HepG2 (cell line): ENCODE measurements at regions not wholly inside any gene's neighbourhood (a gene's known extent, or its start where the extent isn't known, plus 50 kb on each side); places are given as distances from the start of the nearest gene placed in this dataset.

Experiments
- GABPA ChIP-seq, 2 experiments: IDR thresholded peaks; 2 replicates each; pipeline ENCODE4 v1.6.1; 2011 to 2016; ENCODE audit warnings: low read depth in 2 of 2, low read length in 1 of 2, missing biosample characterization in 1 of 2, missing genetic modification characterization in 1 of 2
- GLI4 ChIP-seq: sonication (generic); formaldehyde crosslinking; IDR thresholded peaks from 2 replicates; pipeline ENCODE4 v1.5.1; 2020; ENCODE audit warnings: missing genetic modification reagents, mild to moderate bottlenecking, moderate library complexity, borderline replicate concordance
- JUN ChIP-seq: sonication (generic); formaldehyde crosslinking; IDR thresholded peaks from 2 replicates; pipeline ENCODE4 v1.4.0; 2020; ENCODE audit warnings: mild to moderate bottlenecking, missing genetic modification reagents
- PHF5A ChIP-seq: IDR thresholded peaks from one replicate; pipeline ENCODE4 v1.6.1; 2018; ENCODE audit warnings: low read depth, missing genetic modification reagents; ENCODE audit not compliant: unreplicated experiment
- TAF1 ChIP-seq: sonication (generic); formaldehyde crosslinking; IDR thresholded peaks from 2 replicates; pipeline ENCODE4 v1.4.0; 2020; ENCODE audit warnings: missing genetic modification reagents
- TF ChIP-seq, protein P1 (sequence below): sonication (generic); formaldehyde crosslinking; IDR thresholded peaks from 2 replicates; pipeline ENCODE4 v1.8.0; 2022; ENCODE audit warnings: mild to moderate bottlenecking, missing genetic modification reagents, moderate library complexity
- TF ChIP-seq, protein P2 (sequence below): IDR thresholded peaks from 2 replicates; pipeline ENCODE4 v1.6.1; 2016; ENCODE audit warnings: low read depth, borderline replicate concordance
- TF ChIP-seq, protein P3 (sequence below): sonication (generic); formaldehyde crosslinking; IDR thresholded peaks from 2 replicates; pipeline ENCODE4 v1.9.0; 2021; ENCODE audit warnings: missing genetic modification reagents, mild to moderate bottlenecking, borderline replicate concordance
- TF ChIP-seq, protein P4 (sequence below): sonication (generic); formaldehyde crosslinking; IDR thresholded peaks from 2 replicates; pipeline ENCODE4 v1.4.0; 2020; ENCODE audit warnings: missing genetic modification reagents
- TF ChIP-seq, protein P5 (sequence below), 2 experiments: sonication (generic) in 1 of 2; formaldehyde crosslinking in 1 of 2; IDR thresholded peaks; 2 replicates each; pipeline versions ENCODE4 v1.5.1 to v1.6.1; 2011 to 2020; ENCODE audit warnings: borderline replicate concordance in 1 of 2, low read depth in 1 of 2, low read length in 1 of 2, mild to moderate bottlenecking in 1 of 2, missing genetic modification reagents in 1 of 2, moderate library complexity in 1 of 2

DNA sequence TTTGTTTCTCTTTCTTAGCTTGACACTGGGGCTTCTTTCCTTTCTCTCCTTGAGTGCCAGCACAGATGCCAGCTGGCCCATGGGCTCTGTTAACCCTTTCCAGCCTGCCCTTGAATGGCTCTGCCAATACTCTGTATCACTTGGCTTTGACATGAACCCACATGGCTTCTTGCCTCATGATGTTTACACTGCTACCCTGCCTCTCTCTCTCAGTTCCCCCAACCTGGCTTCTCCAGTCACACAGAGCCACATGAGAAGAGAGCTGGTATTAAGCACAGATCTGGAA lies 262.4 kb downstream of the OMA1 start:
- TF ChIP-seq, protein P1, sequence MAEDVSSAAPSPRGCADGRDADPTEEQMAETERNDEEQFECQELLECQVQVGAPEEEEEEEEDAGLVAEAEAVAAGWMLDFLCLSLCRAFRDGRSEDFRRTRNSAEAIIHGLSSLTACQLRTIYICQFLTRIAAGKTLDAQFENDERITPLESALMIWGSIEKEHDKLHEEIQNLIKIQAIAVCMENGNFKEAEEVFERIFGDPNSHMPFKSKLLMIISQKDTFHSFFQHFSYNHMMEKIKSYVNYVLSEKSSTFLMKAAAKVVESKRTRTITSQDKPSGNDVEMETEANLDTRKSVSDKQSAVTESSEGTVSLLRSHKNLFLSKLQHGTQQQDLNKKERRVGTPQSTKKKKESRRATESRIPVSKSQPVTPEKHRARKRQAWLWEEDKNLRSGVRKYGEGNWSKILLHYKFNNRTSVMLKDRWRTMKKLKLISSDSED, result no peak
- TF ChIP-seq JUN (CRISPR knock-in tag) (no peak), TAF1 (no peak), GABPA (IDR thresholded peaks at IDR 0.05; ENCODE audit: low read depth, low read length) (no peak), GABPA (CRISPR knock-in tag; IDR thresholded peaks at IDR 0.05; ENCODE audit: low read depth) (no peak), GLI4 (CRISPR knock-in tag) (no peak), PHF5A (no peak)
- TF ChIP-seq, protein P2, sequence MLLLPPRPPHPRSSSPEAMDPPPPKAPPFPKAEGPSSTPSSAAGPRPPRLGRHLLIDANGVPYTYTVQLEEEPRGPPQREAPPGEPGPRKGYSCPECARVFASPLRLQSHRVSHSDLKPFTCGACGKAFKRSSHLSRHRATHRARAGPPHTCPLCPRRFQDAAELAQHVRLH (CRISPR knock-in tag), result no peak
- TF ChIP-seq, protein P3, sequence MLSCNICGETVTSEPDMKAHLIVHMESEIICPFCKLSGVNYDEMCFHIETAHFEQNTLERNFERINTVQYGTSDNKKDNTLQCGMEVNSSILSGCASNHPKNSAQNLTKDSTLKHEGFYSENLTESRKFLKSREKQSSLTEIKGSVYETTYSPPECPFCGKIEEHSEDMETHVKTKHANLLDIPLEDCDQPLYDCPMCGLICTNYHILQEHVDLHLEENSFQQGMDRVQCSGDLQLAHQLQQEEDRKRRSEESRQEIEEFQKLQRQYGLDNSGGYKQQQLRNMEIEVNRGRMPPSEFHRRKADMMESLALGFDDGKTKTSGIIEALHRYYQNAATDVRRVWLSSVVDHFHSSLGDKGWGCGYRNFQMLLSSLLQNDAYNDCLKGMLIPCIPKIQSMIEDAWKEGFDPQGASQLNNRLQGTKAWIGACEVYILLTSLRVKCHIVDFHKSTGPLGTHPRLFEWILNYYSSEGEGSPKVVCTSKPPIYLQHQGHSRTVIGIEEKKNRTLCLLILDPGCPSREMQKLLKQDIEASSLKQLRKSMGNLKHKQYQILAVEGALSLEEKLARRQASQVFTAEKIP (CRISPR knock-in tag), result no peak
- TF ChIP-seq, protein P4, sequence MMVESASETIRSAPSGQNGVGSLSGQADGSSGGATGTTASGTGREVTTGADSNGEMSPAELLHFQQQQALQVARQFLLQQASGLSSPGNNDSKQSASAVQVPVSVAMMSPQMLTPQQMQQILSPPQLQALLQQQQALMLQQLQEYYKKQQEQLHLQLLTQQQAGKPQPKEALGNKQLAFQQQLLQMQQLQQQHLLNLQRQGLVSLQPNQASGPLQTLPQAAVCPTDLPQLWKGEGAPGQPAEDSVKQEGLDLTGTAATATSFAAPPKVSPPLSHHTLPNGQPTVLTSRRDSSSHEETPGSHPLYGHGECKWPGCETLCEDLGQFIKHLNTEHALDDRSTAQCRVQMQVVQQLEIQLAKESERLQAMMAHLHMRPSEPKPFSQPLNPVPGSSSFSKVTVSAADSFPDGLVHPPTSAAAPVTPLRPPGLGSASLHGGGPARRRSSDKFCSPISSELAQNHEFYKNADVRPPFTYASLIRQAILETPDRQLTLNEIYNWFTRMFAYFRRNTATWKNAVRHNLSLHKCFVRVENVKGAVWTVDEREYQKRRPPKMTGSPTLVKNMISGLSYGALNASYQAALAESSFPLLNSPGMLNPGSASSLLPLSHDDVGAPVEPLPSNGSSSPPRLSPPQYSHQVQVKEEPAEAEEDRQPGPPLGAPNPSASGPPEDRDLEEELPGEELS (CRISPR knock-in tag), result no peak
- TF ChIP-seq, protein P5, sequence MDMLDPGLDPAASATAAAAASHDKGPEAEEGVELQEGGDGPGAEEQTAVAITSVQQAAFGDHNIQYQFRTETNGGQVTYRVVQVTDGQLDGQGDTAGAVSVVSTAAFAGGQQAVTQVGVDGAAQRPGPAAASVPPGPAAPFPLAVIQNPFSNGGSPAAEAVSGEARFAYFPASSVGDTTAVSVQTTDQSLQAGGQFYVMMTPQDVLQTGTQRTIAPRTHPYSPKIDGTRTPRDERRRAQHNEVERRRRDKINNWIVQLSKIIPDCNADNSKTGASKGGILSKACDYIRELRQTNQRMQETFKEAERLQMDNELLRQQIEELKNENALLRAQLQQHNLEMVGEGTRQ (IDR thresholded peaks at IDR 0.05; ENCODE audit: low read depth, low read length), result no peak
- TF ChIP-seq, protein P5 (CRISPR knock-in tag; IDR thresholded peaks at IDR 0.05; ENCODE audit: borderline replicate concordance), result no peak
